B cell (primary cell): ENCODE measurements at regions not wholly inside any gene's neighbourhood (a gene's known extent, or its start where the extent isn't known, plus 50 kb on each side); places are given as distances from the start of the nearest gene placed in this dataset.

Experiments
- CTCF ChIP-seq: fragments of 200-600 bp; IDR thresholded peaks from one replicate; pipeline ENCODE4 v1.8.0; 2022; ENCODE audit warnings: antibody characterized with exemption, mild to moderate bottlenecking
- EZH2 ChIP-seq: IDR thresholded peaks from 2 replicates; pipeline ENCODE4 v1.6.1; 2012; ENCODE audit warnings: borderline replicate concordance, low read depth, mild to moderate bottlenecking, moderate library complexity, low read length; ENCODE audit not compliant: insufficient read depth, poor library complexity, severe bottlenecking

GRCh38 chr3:46104706-46105105 lies 77.4 kb upstream of the XCR1 start:
- TF ChIP-seq CTCF (no peak), EZH2 (no peak)
